Transverse colon (tissue), 4 donors: ENCODE measurements at regions not wholly inside any gene's neighbourhood (a gene's known extent, or its start where the extent isn't known, plus 50 kb on each side); places are given as distances from the start of the nearest gene placed in this dataset.

Experiments
- DNase-seq: peaks from one replicate; pipeline ENCODE4 v3.0.0-alpha.2; 2019
- H3K27ac ChIP-seq, 4 donors: fragments of 200-600 bp; sonication (generic); 2 replicates each; pipeline ENCODE4 v1.5.1; 2016 to 2018; ENCODE audit warnings: inconsistent platforms in 4 of 4
- H3K27me3 ChIP-seq: fragments of 200-600 bp; sonication (generic); 2 replicates; pipeline ENCODE4 v1.5.1; 2017; ENCODE audit warnings: inconsistent platforms
- H3K36me3 ChIP-seq, 4 donors: fragments of 200-600 bp; sonication (generic); 2 replicates each; pipeline ENCODE4 v1.5.1; 2017 to 2019; ENCODE audit warnings: inconsistent platforms in 4 of 4
- H3K4me1 ChIP-seq, 4 donors: fragments of 200-600 bp; sonication (generic); 2 replicates each; pipeline ENCODE4 v1.5.1; 2017 to 2020; ENCODE audit warnings: inconsistent platforms in 4 of 4
- H3K4me3 ChIP-seq, 4 donors: fragments of 200-600 bp; sonication (generic); 1 replicate in 1 of 4; 2 replicates in 3 of 4; pipeline versions ENCODE4 v1.5.1 to v1.6.1; 2017 to 2019; ENCODE audit warnings: inconsistent platforms in 4 of 4
- H3K9me3 ChIP-seq, 2 donors: fragments of 200-600 bp; sonication (generic); 2 replicates each; pipeline ENCODE4 v1.5.1; 2017 to 2019; ENCODE audit warnings: inconsistent platforms in 2 of 2
- EP300 ChIP-seq: sonication (generic); formaldehyde crosslinking; IDR thresholded peaks from one replicate; pipeline ENCODE4 v1.6.1; 2017; ENCODE audit warnings: antibody characterized with exemption, low read depth
- POLR2A ChIP-seq: fragments of 450-650 bp; IDR thresholded peaks from one replicate; pipeline ENCODE4 v1.6.1; 2016; ENCODE audit warnings: antibody characterized with exemption, mild to moderate bottlenecking, moderate library complexity
- POLR2AphosphoS5 ChIP-seq, 3 donors: sonication (generic); formaldehyde crosslinking; IDR thresholded peaks; one replicate each; pipeline ENCODE4 v1.6.1; 2016; ENCODE audit warnings: antibody characterized with exemption in 3 of 3
- WGBS, 2 donors: methylation state at CpG; one replicate each; pipeline ENCODE4 v1.1.5; 2018; ENCODE audit warnings: low coverage in 1 of 2; 5-methylcytosine and 5-hydroxymethylcytosine counted together
- in situ Hi-C, 4 donors: fragments of 200-750 bp; cut with MboI; loops; one replicate each; pipeline versions ENCODE4 v1.15.0 to v1.15.1; 2017; ENCODE audit warnings: low sequenced_read_pairs in 3 of 4, low pct_ligation_motif_present in 1 of 4, low pct_unique_long_range_greater_than_20kb in 1 of 4
- intact Hi-C: fragments of 100-400 bp; cut with DNase I; formaldehyde crosslinking; loops from one replicate; pipeline ENCODE4 v1.15.1; 2023; ENCODE audit warnings: low total_unique reads
- TF ChIP-seq, protein P1 (sequence below), 5 experiments: fragments of 200-600 bp in 3 of 5; fragments of 450-650 bp in 2 of 5; sonication (generic) in 3 of 5; IDR thresholded peaks; 1 replicate in 2 of 5; 2 replicates in 3 of 5; pipeline ENCODE4 v1.5.1; 2016 to 2017; ENCODE audit warnings: antibody characterized with exemption in 5 of 5, inconsistent platforms in 3 of 5, mild to moderate bottlenecking in 2 of 5, moderate library complexity in 1 of 5

DNA sequence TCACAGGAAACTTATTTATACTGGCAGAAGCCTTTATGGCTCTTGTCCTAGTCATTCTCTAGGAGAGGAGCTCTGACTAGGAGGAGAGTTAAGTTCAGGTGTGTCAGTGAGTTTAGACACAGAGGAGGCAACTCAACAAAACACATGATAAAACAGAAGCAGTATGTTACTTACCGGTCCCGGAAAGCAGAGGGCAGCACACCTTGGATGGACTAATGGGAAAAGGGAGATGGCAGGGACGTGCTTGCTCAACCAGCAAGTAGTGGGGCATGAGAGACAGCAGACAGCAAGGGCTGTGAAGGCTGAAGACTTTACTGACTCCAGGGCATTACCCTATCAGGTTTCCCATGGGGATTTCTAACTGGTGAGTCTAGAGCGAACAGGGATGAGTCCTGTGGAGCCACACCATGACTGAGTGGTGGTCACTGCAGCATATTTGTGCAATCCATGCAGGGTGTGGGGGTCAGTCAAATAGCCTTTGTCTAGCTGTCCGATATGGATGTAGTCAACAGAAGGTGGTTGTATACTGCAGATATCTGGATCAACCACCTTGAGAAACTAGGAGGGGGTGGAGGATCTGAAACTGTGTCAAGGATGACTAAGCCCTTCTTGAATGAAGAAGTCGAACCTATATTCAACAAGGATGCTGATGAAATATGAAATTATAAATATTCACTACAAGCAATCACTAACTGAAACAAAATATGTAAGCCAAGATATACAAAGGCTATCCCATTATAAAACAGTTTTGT, 596.3 kb upstream of the CHRM3 start:
- in situ Hi-C loops, result no loop called here
- Histone ChIP-seq H3K36me3 (no peaks in the 10 kb centered on the region), H3K9me3 (no peaks in the 10 kb centered on the region), H3K27me3 (no peaks in the 10 kb centered on the region), H3K27ac (no peak overlapping the region), H3K4me1 (no peaks in the 10 kb centered on the region), H3K4me3 (no peak overlapping the region)
- TF ChIP-seq EP300, result no peak
- no peak for TF ChIP-seq POLR2A
- TF ChIP-seq, protein P1, sequence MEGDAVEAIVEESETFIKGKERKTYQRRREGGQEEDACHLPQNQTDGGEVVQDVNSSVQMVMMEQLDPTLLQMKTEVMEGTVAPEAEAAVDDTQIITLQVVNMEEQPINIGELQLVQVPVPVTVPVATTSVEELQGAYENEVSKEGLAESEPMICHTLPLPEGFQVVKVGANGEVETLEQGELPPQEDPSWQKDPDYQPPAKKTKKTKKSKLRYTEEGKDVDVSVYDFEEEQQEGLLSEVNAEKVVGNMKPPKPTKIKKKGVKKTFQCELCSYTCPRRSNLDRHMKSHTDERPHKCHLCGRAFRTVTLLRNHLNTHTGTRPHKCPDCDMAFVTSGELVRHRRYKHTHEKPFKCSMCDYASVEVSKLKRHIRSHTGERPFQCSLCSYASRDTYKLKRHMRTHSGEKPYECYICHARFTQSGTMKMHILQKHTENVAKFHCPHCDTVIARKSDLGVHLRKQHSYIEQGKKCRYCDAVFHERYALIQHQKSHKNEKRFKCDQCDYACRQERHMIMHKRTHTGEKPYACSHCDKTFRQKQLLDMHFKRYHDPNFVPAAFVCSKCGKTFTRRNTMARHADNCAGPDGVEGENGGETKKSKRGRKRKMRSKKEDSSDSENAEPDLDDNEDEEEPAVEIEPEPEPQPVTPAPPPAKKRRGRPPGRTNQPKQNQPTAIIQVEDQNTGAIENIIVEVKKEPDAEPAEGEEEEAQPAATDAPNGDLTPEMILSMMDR (IDR thresholded peaks at IDR 0.05), result no peak
- no peak for TF ChIP-seq POLR2AphosphoS5 (IDR thresholded peaks at IDR 0.05)
- intact Hi-C loops, result no loop called here
- 76 to 78% methylated on average over 4 to 6 of the region's 6 CpGs for WGBS, 2 donors
- DNase-seq, result no peak

DNA sequence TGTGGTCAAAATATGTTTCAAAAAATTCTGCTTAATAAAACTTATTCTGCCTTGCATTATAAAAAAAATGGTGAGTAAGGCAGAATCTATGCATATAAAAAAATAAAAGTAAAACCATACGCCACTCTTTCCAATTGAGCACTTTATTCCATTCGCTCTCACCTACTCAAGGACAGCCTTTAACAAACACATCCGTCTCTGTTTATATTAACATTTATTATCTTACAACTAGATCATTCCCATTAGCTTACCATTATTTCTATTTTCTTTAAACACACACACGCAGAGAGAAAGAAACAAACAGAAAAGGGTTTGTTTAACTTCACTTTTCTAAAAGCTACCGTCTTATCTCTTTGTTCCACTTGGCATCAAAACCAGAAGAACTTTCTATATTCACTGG, 598.9 kb upstream of the CHRM3 start:
- no peak for TF ChIP-seq POLR2AphosphoS5 (IDR thresholded peaks at IDR 0.05)
- no peak for DNase-seq
- H3K4me3 ChIP-seq, result no peak overlapping the region
- H3K9me3 ChIP-seq, result no peaks in the 10 kb centered on the region
- no peaks in the 10 kb centered on the region for H3K27me3 ChIP-seq
- WGBS, 2 donors, result 54 to 60% methylated on average over 5 of the region's 5 CpGs
- H3K36me3 ChIP-seq, result no peaks in the 10 kb centered on the region
- H3K27ac ChIP-seq, result no peak overlapping the region
- H3K4me1 ChIP-seq, result no peaks in the 10 kb centered on the region
- in situ Hi-C loops, result no loop called here
- intact Hi-C loops, result no loop called here

DNA sequence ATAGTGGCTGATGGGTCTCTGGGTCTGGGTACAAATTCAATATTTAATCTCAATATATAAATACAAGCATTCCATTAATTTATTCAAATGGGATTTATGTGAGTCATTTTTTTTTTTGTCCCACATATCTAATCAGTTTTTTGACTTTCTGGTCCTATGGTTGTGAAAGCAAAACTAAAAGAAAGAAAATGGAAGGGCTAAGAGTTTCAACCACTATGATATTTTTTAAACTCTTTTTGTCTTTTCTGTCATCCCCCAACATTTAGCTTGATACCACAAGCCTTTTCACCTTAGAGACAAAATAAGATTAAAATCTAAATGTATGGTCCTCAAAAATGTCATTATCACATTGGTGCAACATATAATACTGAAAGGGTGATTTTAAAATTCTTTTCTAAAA, 602.7 kb upstream of the CHRM3 start:
- H3K9me3 ChIP-seq, result no peaks in the 10 kb centered on the region
- in situ Hi-C loops (no loop called here), intact Hi-C loops (no loop called here)
- H3K27ac ChIP-seq, result no peak overlapping the region
- no peak for DNase-seq
- no peak overlapping the region for H3K4me3 ChIP-seq
- no peak for TF ChIP-seq POLR2A
- H3K4me1 ChIP-seq, result no peaks in the 10 kb centered on the region
- H3K27me3 ChIP-seq, result no peaks in the 10 kb centered on the region
- no peaks in the 10 kb centered on the region for H3K36me3 ChIP-seq

DNA sequence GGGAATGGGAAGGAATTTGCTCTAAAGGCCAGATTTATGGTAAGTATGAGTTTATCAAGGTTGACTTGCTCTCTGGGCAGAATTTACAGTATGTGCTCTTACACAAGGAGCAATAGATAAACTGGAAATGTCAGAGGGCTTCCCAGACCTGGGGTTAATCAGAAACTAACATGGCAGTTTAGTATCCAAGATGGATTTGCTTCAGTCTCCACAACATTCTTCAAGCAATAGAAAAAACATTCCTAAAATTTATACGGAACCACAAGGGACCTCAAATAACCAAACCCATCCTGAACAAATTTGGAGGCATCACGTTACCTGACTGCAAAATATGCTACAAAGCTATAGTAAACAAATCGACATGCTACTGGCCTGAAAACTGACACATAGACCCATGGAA, 606.7 kb upstream of the CHRM3 start:
- TF ChIP-seq, protein P1 (IDR thresholded peaks at IDR 0.05), result no peak
- TF ChIP-seq POLR2A, result no peak
- TF ChIP-seq POLR2AphosphoS5 (IDR thresholded peaks at IDR 0.05), result no peak
- no peak for TF ChIP-seq EP300
- in situ Hi-C loops, result no loop called here
- intact Hi-C loops, result no loop called here

DNA sequence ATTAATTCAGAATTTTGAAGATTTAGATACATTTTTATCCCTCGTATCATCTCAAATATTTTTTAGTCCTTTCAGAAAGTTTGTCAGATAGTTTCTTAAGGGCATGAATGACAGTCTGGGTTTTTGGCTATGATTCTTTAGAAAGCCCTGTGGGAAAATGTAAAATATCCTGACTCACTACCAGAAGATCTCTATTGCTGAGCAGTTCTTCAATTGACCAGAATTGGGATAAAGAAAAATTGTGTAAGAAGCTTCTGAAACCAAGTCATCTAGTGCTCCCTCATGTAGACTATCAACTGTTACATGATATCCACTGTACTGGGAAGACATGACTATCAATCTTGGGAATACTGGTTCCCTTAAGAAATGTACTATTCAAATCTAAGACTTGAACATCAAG, 608.3 kb upstream of the CHRM3 start:
- no peak for DNase-seq
- no peaks in the 10 kb centered on the region for H3K27me3 ChIP-seq
- no peaks in the 10 kb centered on the region for H3K9me3 ChIP-seq
- TF ChIP-seq, protein P1 (IDR thresholded peaks at IDR 0.05), result no peak
- TF ChIP-seq POLR2AphosphoS5 (IDR thresholded peaks at IDR 0.05), result no peak
- no peak for TF ChIP-seq EP300
- TF ChIP-seq POLR2A, result no peak
- in situ Hi-C loops (no loop called here), intact Hi-C loops (no loop called here)
- no peak overlapping the region for H3K4me3 ChIP-seq
- no peak overlapping the region for H3K27ac ChIP-seq
- H3K4me1 ChIP-seq, result no peaks in the 10 kb centered on the region
- WGBS, 2 donors, result 88 to 89% methylated on average over 1 of the region's 1 CpG
- H3K36me3 ChIP-seq, result no peaks in the 10 kb centered on the region

More for the DNA sequence above, 606.7 kb upstream of the CHRM3 start:
- no peak overlapping the region for H3K27ac ChIP-seq
- no peaks in the 10 kb centered on the region for H3K4me1 ChIP-seq
- H3K4me3 ChIP-seq, result no peak overlapping the region
- no peaks in the 10 kb centered on the region for H3K9me3 ChIP-seq
- no peaks in the 10 kb centered on the region for H3K36me3 ChIP-seq
- WGBS, 2 donors, result 60 to 81% methylated on average over 3 of the region's 3 CpGs
- no peak for DNase-seq
- H3K27me3 ChIP-seq, result no peaks in the 10 kb centered on the region
